ENCODE measurements at regions not wholly inside any gene's neighbourhood (a gene's known extent, or its start where the extent isn't known, plus 50 kb on each side); places are given as distances from the start of the nearest gene placed in this dataset.

DNA sequence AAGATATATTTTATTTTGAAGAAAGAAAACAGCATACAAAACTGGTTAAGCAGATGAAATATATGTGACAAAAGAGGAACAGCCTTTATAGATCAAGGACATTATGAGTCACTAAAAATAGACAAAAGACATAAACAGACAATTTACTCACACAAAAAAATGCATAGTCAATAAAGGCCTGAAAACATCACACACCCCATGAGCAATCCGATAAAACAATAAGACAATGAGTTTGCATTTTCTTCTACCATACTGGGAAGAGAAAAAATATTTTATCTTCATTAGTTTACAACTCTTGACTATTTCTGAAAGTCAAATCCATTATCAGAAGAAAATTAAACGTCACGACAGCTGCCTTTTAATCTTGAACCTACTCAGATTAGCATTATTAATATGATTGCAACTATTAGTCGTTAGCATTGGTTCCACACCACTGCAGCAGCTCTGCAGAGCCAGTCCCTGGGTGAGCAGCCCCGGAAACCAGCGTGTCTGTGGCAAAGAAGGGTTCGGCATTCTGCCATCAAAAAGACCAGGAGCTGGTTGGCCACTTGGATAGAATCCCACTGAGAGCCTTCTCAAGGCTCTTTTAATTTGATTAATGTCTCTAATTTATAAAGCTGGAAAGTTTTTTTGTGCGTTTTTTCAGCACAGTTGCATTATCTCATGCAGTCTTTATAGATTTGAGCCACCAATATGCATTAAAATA, 305.4 kb upstream of the SHH start:
- Histone ChIP-seq H3K9ac (ENCODE audit: low read depth, low read length) (no peak overlapping the region), H3K18ac (ENCODE audit: low read depth, low read length) (no peak overlapping the region), H2BK120ac (ENCODE audit: low read depth, low read length) (no peak overlapping the region), H2AK5ac (ENCODE audit: low read depth, low read length) (no peak overlapping the region), H3K9me3 (ENCODE audit: control insufficient read depth, insufficient read depth, low read length) (peaks cover 33% of the 10 kb centered on the region), H2BK20ac (ENCODE audit: low read depth, low read length) (no peak overlapping the region), H4K20me1 (ENCODE audit: insufficient read depth, low read length) (no peaks in the 10 kb centered on the region), H4K8ac (ENCODE audit: low read depth in 2 of 2, low read length in 2 of 2) (no peak overlapping the region), H2BK15ac (ENCODE audit: low read depth, low read length) (no peak overlapping the region), H3K4ac (ENCODE audit: low read depth, low read length) (no peak overlapping the region), H2AFZ (replicated peaks; ENCODE audit: low read length, poor library complexity) (no peak overlapping the region), H3K27me3 (ENCODE audit: control insufficient read depth, insufficient read depth, low read length) (no peaks in the 10 kb centered on the region), H3K4me1 (ENCODE audit: control insufficient read depth, insufficient read depth, low read length) (no peaks in the 10 kb centered on the region), H2BK5ac (ENCODE audit: low read depth, low read length, poor library complexity, severe bottlenecking) (no peak overlapping the region), H3K9me1 (ENCODE audit: insufficient read depth, low read length) (no peaks in the 10 kb centered on the region), H4K91ac (ENCODE audit: insufficient read depth, low read depth, low read length) (no peak overlapping the region), H3K14ac (replicated peaks; ENCODE audit: low read depth, low read length) (no peak overlapping the region), H3K4me3 (ENCODE audit: insufficient read depth, low read depth, low read length) (no peak overlapping the region), H2AK9ac (replicated peaks; ENCODE audit: low read depth, low read length, poor library complexity) (no peak overlapping the region), H4K5ac (ENCODE audit: low read depth, low read length) (no peak overlapping the region), H3K23ac (ENCODE audit: low read depth, low read length) (no peak overlapping the region), H3K56ac (ENCODE audit: extremely low read depth, insufficient read depth, low read length) (no peak overlapping the region), H3K4me2 (ENCODE audit: low read depth, low read length) (no peak overlapping the region), H3K27ac (ENCODE audit: insufficient read depth, low read length) (no peak overlapping the region), H3K79me1 (ENCODE audit: low read depth in 1 of 2, low read length in 2 of 2) (no peaks in the 10 kb centered on the region), H3K36me3 (ENCODE audit: control insufficient read depth, insufficient read depth, low read length) (no peaks in the 10 kb centered on the region)
- dilution Hi-C loops (cut with HindIII; ENCODE audit: low sequenced_read_pairs, unreplicated experiment) (no loop called here), in situ Hi-C loops (cut with MboI; ENCODE audit: low sequenced_read_pairs) (no loop called here), intact Hi-C loops (cut with micrococcal nuclease) (no loop called here)
- no peak for ATAC-seq (ENCODE audit: low read depth)
- no TSS peak for BruUV-seq (replicated peaks)
- ChIA-PET CTCF (no interaction called here), POLR2A (ENCODE audit: unreplicated experiment) (no interaction called here)
- DNase-seq, result no peak
- no peak for TF ChIP-seq BHLHE40 (IDR thresholded peaks at IDR 0.05; ENCODE audit: low read depth, low read length)
- TF ChIP-seq MXI1 (IDR thresholded peaks at IDR 0.05; ENCODE audit: borderline replicate concordance, low read depth, low read length), result no peak
- WGBS, 2 experiments (ENCODE audit: extremely low coverage in 2 of 2, insufficient read length in 1 of 2), result no CpG with 5 or more reads among the region's 8 CpGs
